B cell (primary cell): ENCODE measurements at regions not wholly inside any gene's neighbourhood (a gene's known extent, or its start where the extent isn't known, plus 50 kb on each side); places are given as distances from the start of the nearest gene placed in this dataset.

ENCODE experiments used
- CTCF ChIP-seq: fragments of 200-600 bp; IDR thresholded peaks from one replicate; pipeline ENCODE4 v1.8.0; 2022; ENCODE audit warnings: antibody characterized with exemption, mild to moderate bottlenecking
- EZH2 ChIP-seq: IDR thresholded peaks from 2 replicates; pipeline ENCODE4 v1.6.1; 2012; ENCODE audit warnings: borderline replicate concordance, low read depth, mild to moderate bottlenecking, moderate library complexity, low read length; ENCODE audit not compliant: insufficient read depth, poor library complexity, severe bottlenecking

DNA sequence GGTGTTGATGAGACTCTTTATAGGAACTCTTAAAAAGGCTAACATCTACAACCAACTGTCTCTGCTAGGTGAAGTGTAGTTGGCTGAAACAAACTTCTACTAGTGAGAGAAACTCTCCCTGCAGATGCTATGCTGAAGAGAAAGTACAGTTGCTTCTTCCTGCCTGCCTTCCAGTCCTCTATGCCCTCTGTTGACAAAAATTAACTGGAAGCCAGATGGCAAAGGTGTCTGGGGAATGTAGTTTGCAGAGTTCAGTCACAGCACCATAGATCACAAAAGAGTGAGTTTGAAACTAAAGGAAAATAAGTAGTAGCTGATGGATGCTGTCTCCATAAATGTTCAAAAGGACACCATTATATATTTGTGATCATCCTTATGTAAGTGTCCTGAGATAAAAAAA, 958.8 kb upstream of the NRXN1 start:
- TF ChIP-seq CTCF (no peak), EZH2 (no peak)
